ENCODE measurements at regions not wholly inside any gene's neighbourhood (a gene's known extent, or its start where the extent isn't known, plus 50 kb on each side); places are given as distances from the start of the nearest gene placed in this dataset.

- DNase-seq (ENCODE audit: low read depth, low spot score) (no peak), FAIRE-seq (no peak)
- H3K27me3 ChIP-seq (ENCODE audit: control insufficient read depth, extremely low read depth, insufficient read depth, low read length) = no peaks in the 10 kb centered on the region
- no peaks in the 10 kb centered on the region for H4K20me1 ChIP-seq (ENCODE audit: control insufficient read depth, extremely low read depth, insufficient read depth, low read length)
- dilution Hi-C loops (cut with MboI; ENCODE audit: extremely low pct_ligation_motif_present, low sequenced_read_pairs) = no loop called here
- no peak for TF ChIP-seq EZH2 (IDR thresholded peaks at IDR 0.05; ENCODE audit: low read length)
- TF ChIP-seq, protein P1, sequence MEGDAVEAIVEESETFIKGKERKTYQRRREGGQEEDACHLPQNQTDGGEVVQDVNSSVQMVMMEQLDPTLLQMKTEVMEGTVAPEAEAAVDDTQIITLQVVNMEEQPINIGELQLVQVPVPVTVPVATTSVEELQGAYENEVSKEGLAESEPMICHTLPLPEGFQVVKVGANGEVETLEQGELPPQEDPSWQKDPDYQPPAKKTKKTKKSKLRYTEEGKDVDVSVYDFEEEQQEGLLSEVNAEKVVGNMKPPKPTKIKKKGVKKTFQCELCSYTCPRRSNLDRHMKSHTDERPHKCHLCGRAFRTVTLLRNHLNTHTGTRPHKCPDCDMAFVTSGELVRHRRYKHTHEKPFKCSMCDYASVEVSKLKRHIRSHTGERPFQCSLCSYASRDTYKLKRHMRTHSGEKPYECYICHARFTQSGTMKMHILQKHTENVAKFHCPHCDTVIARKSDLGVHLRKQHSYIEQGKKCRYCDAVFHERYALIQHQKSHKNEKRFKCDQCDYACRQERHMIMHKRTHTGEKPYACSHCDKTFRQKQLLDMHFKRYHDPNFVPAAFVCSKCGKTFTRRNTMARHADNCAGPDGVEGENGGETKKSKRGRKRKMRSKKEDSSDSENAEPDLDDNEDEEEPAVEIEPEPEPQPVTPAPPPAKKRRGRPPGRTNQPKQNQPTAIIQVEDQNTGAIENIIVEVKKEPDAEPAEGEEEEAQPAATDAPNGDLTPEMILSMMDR (optimal IDR thresholded peaks at IDR 0.05 in 1 of 3, IDR thresholded peaks at IDR 0.05 in 1 of 3, conservative IDR thresholded peaks at IDR 0.05 in 1 of 3; ENCODE audit: extremely low read depth in 1 of 3, insufficient read depth in 2 of 3, low read length in 3 of 3) = no peak
- H3K4me1 ChIP-seq (ENCODE audit: control insufficient read depth, extremely low read depth, insufficient read depth, low read length) = no peaks in the 10 kb centered on the region
- no peaks in the 10 kb centered on the region for H3K79me2 ChIP-seq (ENCODE audit: control insufficient read depth, insufficient read depth, low read length)
- no peaks in the 10 kb centered on the region for H3K36me3 ChIP-seq (ENCODE audit: control insufficient read depth in 2 of 2, extremely low read depth in 1 of 2, insufficient read depth in 2 of 2, low read length in 2 of 2)
- no peak overlapping the region for H3K27ac ChIP-seq (ENCODE audit: control insufficient read depth, insufficient read depth, low read length)
- no peak overlapping the region for H3K4me3 ChIP-seq (ENCODE audit: control insufficient read depth in 2 of 3, extremely low read depth in 1 of 3, insufficient read depth in 2 of 3, low read depth in 1 of 3, low read length in 3 of 3)
- no peaks in the 10 kb centered on the region for H3K9me3 ChIP-seq (ENCODE audit: control insufficient read depth, low read depth, low read length)
- no peak overlapping the region for H2AFZ ChIP-seq (ENCODE audit: control insufficient read depth, low read length)
- no peaks in the 10 kb centered on the region for H3K9me1 ChIP-seq (ENCODE audit: control insufficient read depth, extremely low read depth, insufficient read depth, low read length)
- no peak overlapping the region for H3K9ac ChIP-seq (ENCODE audit: control insufficient read depth, extremely low read depth, insufficient read depth, low read length)
- H3K4me2 ChIP-seq (ENCODE audit: control insufficient read depth, extremely low read depth, insufficient read depth, low read depth, low read length) = no peak overlapping the region
Measured at GRCh38 chr4:169906821-169907220, 119.4 kb downstream of the MFAP3L start.

DNA sequence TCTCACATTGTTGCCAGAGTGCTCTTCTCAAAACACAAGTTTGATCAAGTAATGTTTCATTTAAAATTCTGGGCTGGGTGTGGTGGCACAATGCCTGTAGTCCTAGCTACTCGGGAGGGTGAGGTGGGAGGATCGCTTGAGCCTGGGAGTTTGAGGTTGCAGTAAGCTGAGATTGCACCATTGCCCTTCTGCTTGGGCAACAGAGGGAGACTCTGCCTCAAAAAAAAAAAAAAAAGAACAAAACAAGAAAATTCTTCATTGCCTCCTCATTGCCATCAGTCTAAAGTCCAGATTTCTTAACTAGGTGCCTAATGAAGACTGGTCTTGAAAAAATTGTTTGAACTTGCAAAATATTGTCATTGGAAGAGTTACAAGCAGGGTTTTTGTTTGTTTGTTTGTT is 120.1 kb downstream of the MFAP3L start:
- TF ChIP-seq, protein P1 (optimal IDR thresholded peaks at IDR 0.05 in 1 of 3, IDR thresholded peaks at IDR 0.05 in 1 of 3, conservative IDR thresholded peaks at IDR 0.05 in 1 of 3; ENCODE audit: extremely low read depth in 1 of 3, insufficient read depth in 2 of 3, low read length in 3 of 3) = no peak
- no peak for TF ChIP-seq EZH2 (IDR thresholded peaks at IDR 0.05; ENCODE audit: low read length)
- no peak for FAIRE-seq

More for the DNA sequence above, 120.1 kb downstream of the MFAP3L start:
- no peak overlapping the region for H3K4me2 ChIP-seq (ENCODE audit: control insufficient read depth, extremely low read depth, insufficient read depth, low read depth, low read length)
- DNase-seq (ENCODE audit: low read depth, low spot score) = no peak
- H3K36me3 ChIP-seq (ENCODE audit: control insufficient read depth in 2 of 2, extremely low read depth in 1 of 2, insufficient read depth in 2 of 2, low read length in 2 of 2) = no peaks in the 10 kb centered on the region
- no peak overlapping the region for H2AFZ ChIP-seq (ENCODE audit: control insufficient read depth, low read length)
- no peak overlapping the region for H3K9ac ChIP-seq (ENCODE audit: control insufficient read depth, extremely low read depth, insufficient read depth, low read length)
- no peaks in the 10 kb centered on the region for H4K20me1 ChIP-seq (ENCODE audit: control insufficient read depth, extremely low read depth, insufficient read depth, low read length)
- H3K27me3 ChIP-seq (ENCODE audit: control insufficient read depth, extremely low read depth, insufficient read depth, low read length) = no peaks in the 10 kb centered on the region
- H3K27ac ChIP-seq (ENCODE audit: control insufficient read depth, insufficient read depth, low read length) = no peak overlapping the region
- no peaks in the 10 kb centered on the region for H3K4me1 ChIP-seq (ENCODE audit: control insufficient read depth, extremely low read depth, insufficient read depth, low read length)
- no peak overlapping the region for H3K4me3 ChIP-seq (ENCODE audit: control insufficient read depth in 2 of 3, extremely low read depth in 1 of 3, insufficient read depth in 2 of 3, low read depth in 1 of 3, low read length in 3 of 3)
- dilution Hi-C loops (cut with MboI; ENCODE audit: extremely low pct_ligation_motif_present, low sequenced_read_pairs) = no loop called here
- no peaks in the 10 kb centered on the region for H3K79me2 ChIP-seq (ENCODE audit: control insufficient read depth, insufficient read depth, low read length)
- H3K9me1 ChIP-seq (ENCODE audit: control insufficient read depth, extremely low read depth, insufficient read depth, low read length) = no peaks in the 10 kb centered on the region
- H3K9me3 ChIP-seq (ENCODE audit: control insufficient read depth, low read depth, low read length) = no peaks in the 10 kb centered on the region

Data from keratinocyte (primary cell).